GM21447 (cell line): ENCODE measurements at regions not wholly inside any gene's neighbourhood (a gene's known extent, or its start where the extent isn't known, plus 50 kb on each side); places are given as distances from the start of the nearest gene placed in this dataset.

Source experiments
- ATAC-seq: cut with Tn5 transposase; IDR thresholded peaks from one replicate; pipeline ENCODE4 v1.9.1; 2021; ENCODE audit not compliant: unreplicated experiment

DNA sequence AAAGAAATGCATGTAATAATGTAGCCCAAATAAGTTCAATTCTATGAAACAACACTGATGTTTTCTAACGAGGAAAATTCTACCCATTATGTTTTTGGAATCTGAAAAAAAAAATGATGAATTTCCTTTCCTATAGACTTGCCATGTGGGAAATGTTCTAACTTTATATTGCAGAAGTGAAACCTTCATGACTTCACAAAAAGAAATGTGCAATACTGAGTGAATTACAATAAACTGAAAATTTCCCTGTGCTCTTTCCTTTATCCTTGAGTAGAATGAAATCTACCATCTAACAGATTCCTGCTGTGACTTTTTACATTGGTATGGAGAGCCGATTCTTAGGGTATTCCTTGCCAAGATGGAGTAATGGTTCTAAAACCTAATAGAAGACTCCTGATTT, 1622.5 kb downstream of the MAT2B start:
- ATAC-seq, result no peak

DNA sequence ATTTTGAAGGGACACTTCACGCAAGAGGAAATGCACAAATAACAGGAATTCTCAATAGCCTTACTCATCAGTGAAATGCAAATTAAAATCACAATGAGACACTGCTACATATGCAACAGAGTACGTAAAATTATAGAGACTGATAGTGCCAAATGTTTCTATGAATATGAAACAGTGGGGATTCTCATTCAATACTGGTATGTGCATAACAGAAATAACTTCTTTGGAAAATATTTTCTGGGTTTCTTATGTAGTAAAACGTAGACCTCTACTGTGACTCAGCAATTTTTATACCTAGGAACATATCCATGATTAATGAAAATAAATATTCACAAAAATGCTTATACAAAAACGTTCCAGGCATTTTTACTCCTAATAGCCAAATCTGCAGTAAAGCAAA, 1625.2 kb downstream of the MAT2B start:
- no peak for ATAC-seq

- ATAC-seq, result no peak
Observed at GRCh38 chr5:165134155-165134554, 1628.7 kb downstream of the MAT2B start.

DNA sequence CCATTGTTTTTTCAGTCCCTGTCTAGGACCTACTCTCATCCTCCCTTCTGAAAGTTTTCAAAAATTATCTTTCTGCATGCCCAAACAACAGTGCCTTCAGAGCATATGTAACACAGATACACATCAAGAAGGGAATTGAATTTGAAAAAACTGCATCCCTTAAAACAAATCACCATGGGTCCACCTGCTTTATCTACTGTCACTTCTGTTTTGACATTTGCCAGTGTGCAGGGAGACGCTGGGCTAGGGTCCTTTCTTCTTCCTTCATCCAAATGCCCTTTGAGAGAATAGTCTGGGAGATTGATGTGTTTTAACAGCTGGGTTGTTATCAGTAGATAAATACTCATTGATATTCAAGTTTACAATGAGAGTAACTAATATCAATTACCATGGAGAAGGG, 1630.1 kb downstream of the MAT2B start:
- no peak for ATAC-seq

- ATAC-seq, result no peak
Observed at GRCh38 chr5:165137701-165138100, 1632.3 kb downstream of the MAT2B start.

GRCh38 chr5:165138236-165138635, 1632.8 kb downstream of the MAT2B start:
- no peak for ATAC-seq

- no peak for ATAC-seq
Observed at GRCh38 chr5:165139262-165139661, 1633.8 kb downstream of the MAT2B start.

GRCh38 chr5:165139721-165140120, 1634.3 kb downstream of the MAT2B start:
- no peak for ATAC-seq

GRCh38 chr5:165143741-165144140, 1638.3 kb downstream of the MAT2B start:
- no peak for ATAC-seq

- no peak for ATAC-seq
Observed at GRCh38 chr5:165149431-165149830, 1644.0 kb downstream of the MAT2B start.

DNA sequence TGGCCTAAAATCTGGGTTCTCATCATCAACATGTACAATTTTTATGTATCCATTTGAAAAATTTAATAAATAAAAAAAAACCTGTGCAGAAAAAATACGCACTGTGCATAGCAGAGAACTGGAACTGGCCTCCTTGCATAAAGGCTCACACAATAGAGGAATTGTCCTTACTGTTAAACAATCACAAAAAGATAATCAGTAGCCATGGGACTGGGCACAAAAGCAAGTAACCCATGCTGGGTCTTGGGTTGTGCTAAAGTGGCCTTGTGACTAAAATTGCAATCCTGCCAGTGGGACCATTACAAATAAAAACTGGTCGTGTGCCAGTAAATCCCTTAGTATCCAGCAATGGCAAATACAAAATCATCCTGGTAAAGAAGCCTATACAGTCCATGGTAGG, 1646.6 kb downstream of the MAT2B start:
- ATAC-seq, result no peak

DNA sequence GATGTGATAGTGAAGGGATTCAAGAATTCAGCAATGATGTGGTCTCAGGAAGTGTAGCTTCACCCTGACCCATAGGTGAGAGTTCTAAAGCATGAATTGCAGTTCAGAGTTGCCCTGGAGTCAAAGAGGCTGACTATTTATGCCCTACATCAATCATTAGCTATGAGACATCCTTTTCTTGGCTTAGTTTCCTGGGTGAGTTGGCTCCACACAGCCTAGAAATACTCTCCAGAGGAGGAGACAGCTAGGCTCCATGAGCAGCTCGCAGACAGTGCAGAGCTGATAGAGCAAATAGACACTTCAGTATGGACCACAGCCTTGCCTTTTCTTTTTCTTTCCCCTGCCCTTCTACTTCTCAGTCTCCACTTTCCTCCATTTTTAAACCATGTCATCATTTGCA, 1651.8 kb downstream of the MAT2B start:
- ATAC-seq, result no peak

- no peak for ATAC-seq
Observed at GRCh38 chr5:165161204-165161603, 1655.8 kb downstream of the MAT2B start.

DNA sequence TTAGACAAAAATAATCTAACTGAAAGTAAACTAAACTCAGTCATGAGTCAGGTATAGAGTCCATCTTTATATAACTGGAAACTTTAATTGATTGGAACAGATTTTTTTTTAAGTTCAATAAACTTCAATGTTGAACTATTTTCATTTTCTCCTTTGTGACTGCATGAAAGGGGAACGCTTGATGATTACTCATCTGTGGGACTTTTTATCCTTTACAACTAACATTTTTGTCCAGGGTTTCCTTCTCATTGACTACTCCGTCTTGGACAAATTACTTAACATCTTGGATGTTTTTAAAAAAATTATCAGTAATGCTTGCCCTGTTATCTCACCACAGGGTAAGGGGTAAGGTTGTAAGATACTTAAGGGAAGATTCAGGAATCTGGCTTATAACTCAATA, 1658.4 kb downstream of the MAT2B start:
- no peak for ATAC-seq

GRCh38 chr5:165173651-165174050, 1668.2 kb downstream of the MAT2B start:
- ATAC-seq, result no peak

GRCh38 chr5:165175041-165175440, 1669.6 kb downstream of the MAT2B start:
- ATAC-seq, result no peak

GRCh38 chr5:165184183-165184582, 1678.8 kb downstream of the MAT2B start:
- no peak for ATAC-seq

GRCh38 chr5:165185716-165186115, 1680.3 kb downstream of the MAT2B start:
- ATAC-seq, result no peak

- ATAC-seq, result no peak
Observed at GRCh38 chr5:165187815-165188214, 1682.4 kb downstream of the MAT2B start.

DNA sequence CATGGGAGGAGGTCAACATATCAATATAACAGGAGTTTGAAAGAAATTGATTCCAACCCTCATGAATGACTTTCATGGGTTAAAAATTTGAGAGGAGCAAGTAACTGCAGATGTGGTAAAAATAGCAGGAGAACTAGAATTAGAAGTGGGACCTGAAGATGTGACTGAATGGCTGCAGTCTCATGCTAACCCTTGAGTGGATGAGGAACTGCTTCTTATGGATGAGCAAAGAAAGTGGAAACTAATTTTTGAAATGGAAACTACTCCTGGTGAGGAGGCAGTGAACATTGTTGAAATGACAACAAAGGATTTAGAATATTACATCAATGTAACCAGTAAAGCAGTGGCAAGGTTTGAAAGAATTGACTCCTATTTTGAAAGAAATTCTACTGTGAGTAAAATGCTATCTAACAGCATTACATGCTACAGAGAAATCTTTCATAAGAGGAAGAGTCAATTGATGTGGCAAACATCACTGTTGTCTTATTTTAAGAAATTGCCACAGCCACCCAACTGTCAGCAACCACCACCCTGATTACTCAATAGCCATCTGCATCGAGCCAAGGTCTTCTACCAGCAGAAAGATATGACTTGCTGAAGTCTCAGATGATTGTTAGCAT, 1683.2 kb downstream of the MAT2B start:
- ATAC-seq, result no peak

- no peak for ATAC-seq
Observed at GRCh38 chr5:165196961-165197360, 1691.5 kb downstream of the MAT2B start.

DNA sequence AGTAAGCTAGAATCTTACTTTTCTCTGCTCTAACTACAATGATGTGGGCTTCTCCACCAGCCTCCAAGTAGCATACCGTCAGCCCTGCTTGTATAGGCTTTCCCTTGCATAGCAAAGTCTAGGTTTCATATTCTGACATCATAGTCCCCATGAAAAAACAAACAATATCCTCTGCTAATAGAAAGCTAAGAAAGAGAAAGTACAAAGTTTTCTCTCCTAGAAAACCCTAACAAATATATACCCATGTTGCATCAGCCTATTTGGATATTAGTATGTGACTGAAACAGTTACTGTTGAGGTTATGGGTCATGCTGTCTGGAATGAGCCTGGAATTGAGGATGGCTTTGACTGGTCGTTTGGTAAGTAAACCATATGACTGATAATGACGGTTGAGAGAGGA, 1696.0 kb downstream of the MAT2B start:
- ATAC-seq, result no peak

GRCh38 chr5:165201771-165202518, 1696.5 kb downstream of the MAT2B start:
- no peak for ATAC-seq
